Natural killer cell (primary cell): ENCODE measurements at regions not wholly inside any gene's neighbourhood (a gene's known extent, or its start where the extent isn't known, plus 50 kb on each side); places are given as distances from the start of the nearest gene placed in this dataset.

Source experiments
- ATAC-seq, 3 donors: fragments of 150-1000 bp in 2 of 3; fragments of 200-7000 bp in 1 of 3; cut with Tn5 transposase; 1 replicate in 1 of 3; 2 replicates in 2 of 3; pipeline ENCODE4 v1.10.0; 2021; ENCODE audit warnings: mild to moderate bottlenecking in 2 of 3, moderate library complexity in 2 of 3
- DNase-seq, 2 donors: peaks; one replicate each; pipeline versions ENCODE4 v3.0.0 to v3.0.0-alpha.2; 2013 to 2021; ENCODE audit warnings: mixed read lengths in 1 of 2
- H3K27ac ChIP-seq: one replicate; pipeline ENCODE4 v1.5.1; 2013; ENCODE audit warnings: mild to moderate bottlenecking, low read length
- H3K27me3 ChIP-seq: one replicate; pipeline ENCODE4 v1.6.1; 2013; ENCODE audit warnings: low read length; ENCODE audit not compliant: control insufficient read depth, insufficient read depth
- H3K36me3 ChIP-seq: one replicate; pipeline ENCODE4 v1.6.1; 2013; ENCODE audit warnings: low read length; ENCODE audit not compliant: control insufficient read depth, insufficient read depth
- H3K4me1 ChIP-seq: one replicate; pipeline ENCODE4 v1.6.1; 2013; ENCODE audit warnings: low read length; ENCODE audit not compliant: control insufficient read depth, insufficient read depth
- H3K4me3 ChIP-seq: one replicate; pipeline ENCODE4 v1.5.1; 2013; ENCODE audit warnings: low read length
- H3K9me3 ChIP-seq: one replicate; pipeline ENCODE4 v1.6.1; 2013; ENCODE audit warnings: low read length; ENCODE audit not compliant: control insufficient read depth, insufficient read depth
- H3K27ac Mint-ChIP-seq, 2 donors: one replicate each; pipeline ENCODE4 v1.8.0; 2022; ENCODE audit warnings: mild to moderate bottlenecking in 2 of 2, mixed read lengths in 2 of 2, moderate library complexity in 1 of 2
- H3K27me3 Mint-ChIP-seq, 2 donors: one replicate each; pipeline ENCODE4 v1.8.0; 2022; ENCODE audit warnings: low read depth in 2 of 2, mixed read lengths in 2 of 2
- H3K36me3 Mint-ChIP-seq: one replicate; pipeline ENCODE4 v1.8.0; 2022; ENCODE audit warnings: mixed read lengths
- H3K4me1 Mint-ChIP-seq, 2 donors: one replicate each; pipeline ENCODE4 v1.8.0; 2022; ENCODE audit warnings: mixed read lengths in 2 of 2
- H3K4me3 Mint-ChIP-seq: one replicate; pipeline ENCODE4 v1.8.0; 2022; ENCODE audit warnings: mild to moderate bottlenecking, moderate library complexity, mixed read lengths
- H3K9me3 Mint-ChIP-seq, 2 donors: one replicate each; pipeline ENCODE4 v1.8.0; 2022; ENCODE audit warnings: mixed read lengths in 2 of 2
- WGBS: methylation state at CpG from one replicate; pipeline ENCODE4 v1.1.7; 2013; ENCODE audit warnings: missing lambda C conversion rate; ENCODE audit not compliant: insufficient coverage; 5-methylcytosine and 5-hydroxymethylcytosine counted together
- intact Hi-C: fragments of 100-400 bp; cut with micrococcal nuclease; formaldehyde crosslinking; loops from one replicate; pipeline ENCODE4 v1.14.2; 2022
- TF ChIP-seq, protein P1 (sequence below): fragments of 200-600 bp; IDR thresholded peaks from one replicate; pipeline ENCODE4 v1.8.0; 2022; ENCODE audit warnings: antibody characterized with exemption

DNA sequence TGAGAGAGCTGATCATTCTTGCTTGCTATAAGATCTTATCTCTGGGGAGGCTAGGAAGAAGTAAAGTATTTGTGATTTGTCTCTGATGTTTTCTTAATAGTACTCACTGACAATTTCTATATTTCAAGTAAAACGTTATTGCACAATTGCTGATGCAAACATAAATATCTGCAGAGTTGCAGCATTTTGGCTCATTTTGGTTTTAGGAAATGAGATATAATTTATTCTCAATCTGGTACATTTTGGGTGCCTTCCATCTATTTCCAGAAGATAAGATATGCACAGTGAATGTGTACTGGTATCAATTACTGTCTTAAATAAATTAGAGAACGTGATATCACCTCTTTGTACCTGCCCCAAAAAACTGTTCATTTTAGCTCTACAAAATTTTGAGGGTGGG, 1431.5 kb downstream of the BRINP3 start:
- Mint-ChIP-seq H3K4me3 (no peak overlapping the region), H3K36me3 (no peaks in the 10 kb centered on the region), H3K9me3 (peaks cover 8 to 14% of the 10 kb centered on the region in 2 donors), H3K4me1 (no peaks in the 10 kb centered on the region), H3K27ac (no peak overlapping the region), H3K27me3 (no peaks in the 10 kb centered on the region)
- Histone ChIP-seq H3K36me3 (no peaks in the 10 kb centered on the region), H3K4me3 (no peak overlapping the region), H3K27me3 (no peaks in the 10 kb centered on the region), H3K27ac (no peak overlapping the region), H3K9me3 (peaks cover 3% of the 10 kb centered on the region), H3K4me1 (no peaks in the 10 kb centered on the region)
- intact Hi-C loops: no loop called here
- WGBS: no CpG with 5 or more reads among the region's 2 CpGs
- TF ChIP-seq, protein P1, sequence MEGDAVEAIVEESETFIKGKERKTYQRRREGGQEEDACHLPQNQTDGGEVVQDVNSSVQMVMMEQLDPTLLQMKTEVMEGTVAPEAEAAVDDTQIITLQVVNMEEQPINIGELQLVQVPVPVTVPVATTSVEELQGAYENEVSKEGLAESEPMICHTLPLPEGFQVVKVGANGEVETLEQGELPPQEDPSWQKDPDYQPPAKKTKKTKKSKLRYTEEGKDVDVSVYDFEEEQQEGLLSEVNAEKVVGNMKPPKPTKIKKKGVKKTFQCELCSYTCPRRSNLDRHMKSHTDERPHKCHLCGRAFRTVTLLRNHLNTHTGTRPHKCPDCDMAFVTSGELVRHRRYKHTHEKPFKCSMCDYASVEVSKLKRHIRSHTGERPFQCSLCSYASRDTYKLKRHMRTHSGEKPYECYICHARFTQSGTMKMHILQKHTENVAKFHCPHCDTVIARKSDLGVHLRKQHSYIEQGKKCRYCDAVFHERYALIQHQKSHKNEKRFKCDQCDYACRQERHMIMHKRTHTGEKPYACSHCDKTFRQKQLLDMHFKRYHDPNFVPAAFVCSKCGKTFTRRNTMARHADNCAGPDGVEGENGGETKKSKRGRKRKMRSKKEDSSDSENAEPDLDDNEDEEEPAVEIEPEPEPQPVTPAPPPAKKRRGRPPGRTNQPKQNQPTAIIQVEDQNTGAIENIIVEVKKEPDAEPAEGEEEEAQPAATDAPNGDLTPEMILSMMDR: no peak
- ATAC-seq (no peak), DNase-seq (no peak)

DNA sequence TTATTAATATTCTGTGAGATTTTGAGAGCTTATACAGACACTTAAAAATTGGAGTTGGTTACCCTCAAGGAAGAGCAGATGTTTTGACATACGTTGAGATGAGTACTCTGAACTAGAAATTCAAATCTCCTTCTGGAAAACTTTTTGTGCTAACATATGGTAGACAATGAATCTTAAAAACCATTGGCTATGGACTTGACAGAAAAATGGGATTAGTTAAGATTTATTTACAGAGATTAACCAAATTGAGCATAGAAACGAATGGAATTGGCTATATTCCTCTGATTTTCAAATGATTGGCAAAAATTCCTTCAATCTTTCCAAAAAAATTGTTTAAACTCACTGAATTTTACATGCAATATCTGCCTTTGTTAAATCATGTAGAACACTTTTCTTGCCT, 1392.9 kb downstream of the BRINP3 start:
- ATAC-seq (no peak), DNase-seq (no peak)
- H3K36me3 ChIP-seq: no peaks in the 10 kb centered on the region
- no peaks in the 10 kb centered on the region for H3K4me1 ChIP-seq
- intact Hi-C loops: no loop called here
- no peaks in the 10 kb centered on the region for H3K27me3 ChIP-seq
- Mint-ChIP-seq H3K36me3 (peaks cover 15% of the 10 kb centered on the region), H3K4me3 (no peak overlapping the region), H3K9me3 (peaks cover 15 to 20% of the 10 kb centered on the region in 2 donors), H3K4me1 (no peaks in the 10 kb centered on the region), H3K27ac (no peak overlapping the region), H3K27me3 (no peaks in the 10 kb centered on the region)
- no peak overlapping the region for H3K4me3 ChIP-seq
- H3K27ac ChIP-seq: no peak overlapping the region
- TF ChIP-seq, protein P1: no peak
- no peaks in the 10 kb centered on the region for H3K9me3 ChIP-seq
- whole genome bisulfite sequencing: 38% methylated on average over 2 of the region's 2 CpGs

DNA sequence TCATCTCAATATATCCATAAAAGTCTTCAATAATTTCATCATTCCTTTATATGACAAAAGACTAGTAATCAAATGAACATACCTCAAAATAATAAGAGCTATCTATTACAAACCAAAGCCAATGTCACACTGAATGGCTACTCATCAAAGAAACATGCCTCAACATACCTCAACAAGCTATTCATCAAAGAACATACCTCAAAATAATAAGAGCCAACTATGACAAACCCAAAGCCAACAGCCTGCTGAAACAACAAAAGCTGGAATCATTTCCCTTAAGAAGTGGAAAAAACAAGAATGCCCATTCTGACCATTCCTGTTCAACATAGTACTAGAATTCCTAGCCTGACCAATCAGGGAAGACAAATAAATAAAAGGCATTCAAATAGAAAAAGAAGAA, 1373.7 kb downstream of the BRINP3 start:
- H3K27ac ChIP-seq: no peak overlapping the region
- no peaks in the 10 kb centered on the region for H3K27me3 ChIP-seq
- TF ChIP-seq, protein P1: no peak
- Mint-ChIP-seq H3K27ac (no peak overlapping the region), H3K9me3 (peaks cover 14 to 15% of the 10 kb centered on the region in 2 donors), H3K36me3 (peaks cover 10% of the 10 kb centered on the region), H3K27me3 (no peaks in the 10 kb centered on the region), H3K4me1 (no peaks in the 10 kb centered on the region), H3K4me3 (no peak overlapping the region)
- H3K4me1 ChIP-seq: no peaks in the 10 kb centered on the region
- H3K4me3 ChIP-seq: no peak overlapping the region
- no peaks in the 10 kb centered on the region for H3K36me3 ChIP-seq
- intact Hi-C loops: no loop called here
- DNase-seq: no peak
- no peaks in the 10 kb centered on the region for H3K9me3 ChIP-seq
- no peak for ATAC-seq

DNA sequence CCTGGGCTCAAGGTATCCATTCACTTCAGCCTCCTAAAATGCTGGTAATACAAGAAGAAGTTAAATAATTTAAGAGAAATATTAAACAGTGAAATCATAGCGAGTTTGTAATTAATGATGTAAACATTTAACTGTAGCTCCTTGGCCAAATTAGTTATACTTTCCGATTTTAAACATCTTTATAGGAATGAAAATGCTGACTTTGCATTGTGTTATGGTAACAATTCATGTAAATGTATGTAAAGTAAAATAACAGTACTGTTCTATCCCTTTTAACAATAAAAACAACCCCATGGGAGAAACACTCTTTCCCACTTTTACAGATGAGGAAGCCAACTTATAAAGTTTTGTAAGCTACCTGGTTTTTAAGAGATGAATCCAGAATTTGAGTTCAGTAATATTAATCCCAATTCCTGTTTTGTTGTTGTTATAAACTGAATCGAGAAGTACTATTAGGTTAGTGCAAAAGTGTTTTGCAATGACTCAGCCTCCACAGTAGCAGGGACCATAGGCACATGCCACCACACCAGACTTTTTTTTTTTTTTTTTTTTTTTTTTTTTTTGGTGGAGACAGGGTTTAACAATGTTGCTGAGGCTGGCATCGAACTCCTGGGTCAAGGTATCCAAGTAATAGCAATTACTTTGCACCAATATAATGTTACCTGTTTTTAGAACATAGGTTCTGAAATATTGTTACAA, 1360.4 kb downstream of the BRINP3 start:
- Histone ChIP-seq H3K27me3 (no peaks in the 10 kb centered on the region), H3K27ac (no peak overlapping the region), H3K4me3 (no peak overlapping the region), H3K4me1 (no peaks in the 10 kb centered on the region), H3K36me3 (no peaks in the 10 kb centered on the region), H3K9me3 (peaks cover 4% of the 10 kb centered on the region)
- Mint-ChIP-seq H3K27me3 (no peaks in the 10 kb centered on the region), H3K36me3 (peaks cover 7% of the 10 kb centered on the region), H3K4me3 (no peak overlapping the region), H3K9me3 (peaks cover 8 to 9% of the 10 kb centered on the region in 2 donors), H3K4me1 (no peaks in the 10 kb centered on the region), H3K27ac (no peak overlapping the region)
- TF ChIP-seq, protein P1: no peak
- no peak for DNase-seq
- no peak for ATAC-seq
- WGBS: 80% methylated on average over 2 of the region's 4 CpGs
- intact Hi-C loops: no loop called here
